CD4-positive, alpha-beta T cell treated with Interleukin-12 subunit alpha and Interleukin-12 subunit beta, for 1 hour (primary cell): ENCODE measurements at regions not wholly inside any gene's neighbourhood (a gene's known extent, or its start where the extent isn't known, plus 50 kb on each side); places are given as distances from the start of the nearest gene placed in this dataset.

Experiments used
- DNase-seq: peaks from one replicate; pipeline ENCODE4 v3.0.0-alpha.2; 2020

- no peak for DNase-seq
Measured at GRCh38 chr12:59193476-59194050, 273.3 kb upstream of the LRIG3 start.

- no peak for DNase-seq
Measured at GRCh38 chr12:59191372-59191771, 271.1 kb upstream of the LRIG3 start.

GRCh38 chr12:59186451-59186850 lies 266.1 kb upstream of the LRIG3 start:
- DNase-seq = no peak

GRCh38 chr12:59185295-59185694 lies 265.0 kb upstream of the LRIG3 start:
- DNase-seq = no peak

- DNase-seq = no peak
Measured at GRCh38 chr12:59182658-59183455, 262.6 kb upstream of the LRIG3 start.

- no peak for DNase-seq
Measured at GRCh38 chr12:59182191-59182590, 261.9 kb upstream of the LRIG3 start.

GRCh38 chr12:59181196-59181777 lies 261.0 kb upstream of the LRIG3 start:
- no peak for DNase-seq

- DNase-seq = no peak
Measured at GRCh38 chr12:59179231-59179630, 258.9 kb upstream of the LRIG3 start.

- no peak for DNase-seq
Measured at GRCh38 chr12:59173695-59174094, 253.4 kb upstream of the LRIG3 start.

GRCh38 chr12:59168647-59169046 lies 248.3 kb upstream of the LRIG3 start:
- no peak for DNase-seq

GRCh38 chr12:59166457-59166856 lies 246.2 kb upstream of the LRIG3 start:
- DNase-seq = no peak

- DNase-seq = no peak
Measured at GRCh38 chr12:59164991-59165718, 244.9 kb upstream of the LRIG3 start.

- DNase-seq = no peak
Measured at GRCh38 chr12:59164226-59164625, 243.9 kb upstream of the LRIG3 start.

GRCh38 chr12:59158681-59159080 lies 238.4 kb upstream of the LRIG3 start:
- DNase-seq = no peak

GRCh38 chr12:59158066-59158465 lies 237.8 kb upstream of the LRIG3 start:
- no peak for DNase-seq

GRCh38 chr12:59155448-59155847 lies 235.1 kb upstream of the LRIG3 start:
- DNase-seq = no peak

- DNase-seq = no peak
Measured at GRCh38 chr12:59151243-59151642, 230.9 kb upstream of the LRIG3 start.

- peak; percentile 33 for DNase-seq
Measured at GRCh38 chr12:59149995-59150642, 229.8 kb upstream of the LRIG3 start.

- DNase-seq = no peak
Measured at GRCh38 chr12:59147791-59148190, 227.5 kb upstream of the LRIG3 start.

GRCh38 chr12:59142183-59142790 lies 222.0 kb upstream of the LRIG3 start:
- DNase-seq = no peak

- DNase-seq = no peak
Measured at GRCh38 chr12:59134750-59135149, 214.4 kb upstream of the LRIG3 start.

GRCh38 chr12:59131462-59131861 lies 211.2 kb upstream of the LRIG3 start:
- DNase-seq = no peak

- DNase-seq = no peak
Measured at GRCh38 chr12:59122784-59123183, 202.5 kb upstream of the LRIG3 start.
